Skeletal muscle tissue (tissue), 3 donors: ENCODE measurements at regions not wholly inside any gene's neighbourhood (a gene's known extent, or its start where the extent isn't known, plus 50 kb on each side); places are given as distances from the start of the nearest gene placed in this dataset.

Source experiments
- H3K27ac ChIP-seq: one replicate; pipeline ENCODE4 v1.7.0; 2013; ENCODE audit warnings: mild to moderate bottlenecking, low read depth, low read length, inconsistent platforms
- H3K27me3 ChIP-seq, 3 donors: one replicate each; pipeline ENCODE4 v1.7.0; 2013; ENCODE audit warnings: low read length in 3 of 3; ENCODE audit not compliant: control insufficient read depth in 3 of 3, insufficient read depth in 3 of 3
- H3K36me3 ChIP-seq, 3 donors: one replicate each; pipeline ENCODE4 v1.7.0; 2013; ENCODE audit warnings: low read length in 3 of 3; ENCODE audit not compliant: control insufficient read depth in 3 of 3, insufficient read depth in 3 of 3
- H3K4me1 ChIP-seq, 3 donors: one replicate each; pipeline ENCODE4 v1.7.0; 2013; ENCODE audit warnings: low read length in 3 of 3, mild to moderate bottlenecking in 3 of 3; ENCODE audit not compliant: control insufficient read depth in 3 of 3, insufficient read depth in 3 of 3
- H3K4me3 ChIP-seq, 3 donors: one replicate each; pipeline ENCODE4 v1.7.0; 2013; ENCODE audit warnings: low read length in 3 of 3
- H3K9ac ChIP-seq, 3 donors: one replicate each; pipeline ENCODE4 v1.7.0; 2013; ENCODE audit warnings: low read length in 3 of 3, mild to moderate bottlenecking in 3 of 3, moderate library complexity in 2 of 3, low read depth in 1 of 3
- H3K9me3 ChIP-seq, 3 donors: one replicate each; pipeline ENCODE4 v1.7.0; 2013; ENCODE audit warnings: low read length in 3 of 3; ENCODE audit not compliant: control insufficient read depth in 3 of 3
- donor health status: Osteomylitis.

- Histone ChIP-seq H3K4me1 (peaks cover 0 to 8% (median 2%) of the 10 kb centered on the region in 3 donors), H3K9me3 (peaks cover 0 to 8% (median 6%) of the 10 kb centered on the region in 3 donors), H3K27me3 (peaks cover 28 to 63% (median 37%) of the 10 kb centered on the region in 3 donors), H3K9ac (no peak overlapping the region), H3K36me3 (no peaks in the 10 kb centered on the region), H3K27ac (no peak overlapping the region), H3K4me3 (no peak overlapping the region)
Observed at GRCh38 chr22:27137871-27138337, 480.5 kb downstream of the MIAT start.

DNA sequence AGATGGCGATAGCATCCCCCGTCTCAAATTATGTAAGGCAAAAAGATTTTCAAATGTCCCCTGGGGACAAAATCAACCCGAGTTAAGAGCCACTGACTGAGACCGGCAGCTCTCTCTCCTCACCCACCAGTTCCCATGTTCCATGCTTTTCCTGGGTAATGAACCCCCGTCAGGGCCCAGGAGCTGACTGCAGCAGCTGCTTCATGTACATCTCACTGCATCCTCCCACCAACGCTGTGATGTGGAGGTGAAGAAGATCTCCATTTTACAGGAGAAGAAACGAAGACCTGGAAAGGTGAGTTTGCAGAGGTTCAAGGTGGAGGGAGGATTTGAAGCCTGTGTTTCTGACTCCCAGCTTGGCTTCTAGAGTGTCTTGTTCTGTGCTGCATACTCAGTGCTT, 481.1 kb downstream of the MIAT start:
- H3K36me3 ChIP-seq: no peaks in the 10 kb centered on the region
- H3K27ac ChIP-seq: no peak overlapping the region
- H3K4me1 ChIP-seq: peaks cover 0 to 8% (median 2%) of the 10 kb centered on the region in 3 donors
- H3K9me3 ChIP-seq: peaks cover 0 to 8% (median 6%) of the 10 kb centered on the region in 3 donors
- H3K27me3 ChIP-seq: peaks cover 30 to 66% (median 38%) of the 10 kb centered on the region in 3 donors
- H3K9ac ChIP-seq: no peak overlapping the region
- H3K4me3 ChIP-seq: no peak overlapping the region

DNA sequence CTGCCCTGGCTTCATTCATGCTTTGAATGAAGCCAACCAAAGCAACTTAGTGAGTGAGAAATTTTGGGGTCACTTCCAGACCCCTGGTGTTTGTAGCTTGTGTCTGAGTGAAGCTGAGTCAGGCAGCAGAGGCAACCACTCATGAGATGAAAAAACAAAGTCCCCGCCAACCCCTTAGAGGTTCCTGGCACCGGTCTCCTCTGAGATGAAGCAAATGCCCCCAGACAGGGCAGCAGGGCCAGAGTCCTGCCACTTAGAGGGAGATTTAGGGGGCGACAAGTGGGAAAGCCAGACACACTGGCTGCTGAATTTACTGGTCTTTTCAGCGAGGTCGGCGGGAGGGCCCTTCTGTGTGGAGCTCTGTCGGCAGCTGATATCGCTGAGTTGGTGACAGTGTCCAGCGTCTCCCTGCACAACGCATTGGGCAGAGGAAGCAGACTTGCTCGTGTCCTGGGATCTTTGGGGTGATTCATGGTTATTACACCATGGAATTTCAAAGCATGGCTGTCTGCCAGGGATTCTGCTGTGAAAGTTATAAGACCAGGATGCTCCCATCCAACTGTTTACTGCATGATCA, 482.6 kb downstream of the MIAT start:
- H3K36me3 ChIP-seq: no peaks in the 10 kb centered on the region
- no peak overlapping the region for H3K4me3 ChIP-seq
- H3K27ac ChIP-seq: no peak overlapping the region
- H3K4me1 ChIP-seq: no peaks in the 10 kb centered on the region
- H3K27me3 ChIP-seq: peaks cover 19 to 54% (median 31%) of the 10 kb centered on the region in 3 donors
- H3K9ac ChIP-seq: no peak overlapping the region
- H3K9me3 ChIP-seq: peaks cover 0 to 8% (median 6%) of the 10 kb centered on the region in 3 donors

DNA sequence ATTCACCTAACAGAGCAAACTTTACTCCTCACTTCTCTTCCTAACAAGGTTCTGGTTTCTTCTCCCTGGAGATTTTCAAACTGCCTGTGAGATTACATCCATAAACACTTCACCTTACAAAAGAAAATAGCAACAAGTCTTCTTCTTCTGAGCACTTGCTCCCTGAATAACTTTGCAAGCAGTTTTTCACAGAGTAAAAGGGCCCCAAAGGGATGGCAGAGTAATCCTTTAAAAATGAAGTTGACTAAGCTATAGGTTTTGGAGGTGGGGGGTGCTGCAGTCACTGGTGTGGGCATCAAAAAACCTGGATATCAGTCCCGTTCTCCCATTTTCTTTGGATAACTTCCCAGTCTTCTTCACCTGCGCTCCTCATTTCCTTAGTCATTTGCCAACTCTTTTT, 484.9 kb downstream of the MIAT start:
- peaks cover 19 to 43% (median 29%) of the 10 kb centered on the region in 3 donors for H3K27me3 ChIP-seq
- peaks cover 0 to under 1% (median 0%) of the 10 kb centered on the region in 3 donors for H3K9me3 ChIP-seq
- H3K27ac ChIP-seq: no peak overlapping the region
- no peak overlapping the region for H3K9ac ChIP-seq
- no peak overlapping the region for H3K4me3 ChIP-seq
- H3K4me1 ChIP-seq: no peaks in the 10 kb centered on the region
- H3K36me3 ChIP-seq: no peaks in the 10 kb centered on the region

- Histone ChIP-seq H3K9ac (no peak overlapping the region), H3K4me3 (no peak overlapping the region), H3K4me1 (no peaks in the 10 kb centered on the region), H3K27ac (no peak overlapping the region), H3K27me3 (peaks cover 23 to 33% (median 30%) of the 10 kb centered on the region in 3 donors), H3K36me3 (no peaks in the 10 kb centered on the region), H3K9me3 (no peaks in the 10 kb centered on the region)
Observed at GRCh38 chr22:27144321-27144720, 486.9 kb downstream of the MIAT start.

DNA sequence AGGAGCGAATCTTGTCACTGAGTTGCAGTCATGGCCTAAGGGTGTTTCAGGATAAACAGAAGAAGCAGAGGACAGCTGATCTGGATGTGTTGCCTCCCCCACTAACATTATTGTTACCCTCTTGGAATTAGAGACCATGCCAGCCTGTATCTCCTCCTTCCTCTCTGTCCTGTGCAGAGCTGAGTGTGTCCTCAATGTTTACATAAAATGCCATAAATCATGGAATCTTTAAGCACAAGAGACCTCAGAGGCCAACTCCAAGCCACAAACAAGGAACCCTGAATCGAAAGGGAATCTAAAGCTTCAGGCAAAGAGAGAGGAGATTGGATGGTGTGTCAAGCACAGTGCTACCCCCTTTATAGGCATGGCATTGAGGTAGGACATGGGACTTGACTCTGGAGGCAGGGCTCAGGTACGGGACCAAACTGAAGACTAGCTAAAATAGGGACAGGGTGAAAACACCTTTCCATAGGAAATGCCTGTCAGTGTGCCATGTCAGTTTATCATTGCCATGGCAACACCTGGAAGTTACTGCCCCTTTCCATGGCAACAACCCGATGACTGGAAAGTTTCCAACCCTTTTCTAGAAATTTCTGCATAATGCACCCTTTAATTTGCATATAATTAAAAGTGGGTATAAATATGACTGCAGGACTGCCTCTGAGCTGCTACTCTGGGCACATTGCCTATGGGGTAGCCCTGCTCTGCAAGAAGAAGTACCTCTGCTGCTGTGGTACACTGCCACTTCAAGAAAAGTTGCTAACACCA, 489.7 kb downstream of the MIAT start:
- Histone ChIP-seq H3K9me3 (no peaks in the 10 kb centered on the region), H3K9ac (no peak overlapping the region), H3K4me1 (peaks cover 0 to 4% (median 2%) of the 10 kb centered on the region in 3 donors), H3K27ac (no peak overlapping the region), H3K4me3 (no peak overlapping the region), H3K27me3 (peaks cover 20 to 36% (median 29%) of the 10 kb centered on the region in 3 donors), H3K36me3 (no peaks in the 10 kb centered on the region)

- Histone ChIP-seq H3K9me3 (peaks cover 0 to 4% (median 0%) of the 10 kb centered on the region in 3 donors), H3K27me3 (peaks cover 17 to 31% (median 23%) of the 10 kb centered on the region in 3 donors), H3K36me3 (no peaks in the 10 kb centered on the region), H3K4me1 (peaks cover 0 to 4% (median 2%) of the 10 kb centered on the region in 3 donors), H3K4me3 (no peak overlapping the region), H3K9ac (no peak overlapping the region), H3K27ac (no peak overlapping the region)
Observed at GRCh38 chr22:27148055-27148454, 490.7 kb downstream of the MIAT start.

GRCh38 chr22:27148886-27149470, 491.6 kb downstream of the MIAT start:
- H3K4me1 ChIP-seq: peaks cover 0 to 4% (median 2%) of the 10 kb centered on the region in 3 donors
- no peaks in the 10 kb centered on the region for H3K36me3 ChIP-seq
- peaks cover 0 to 4% (median 0%) of the 10 kb centered on the region in 3 donors for H3K9me3 ChIP-seq
- no peak overlapping the region for H3K27ac ChIP-seq
- no peak overlapping the region for H3K9ac ChIP-seq
- H3K27me3 ChIP-seq: peaks cover 16 to 30% (median 18%) of the 10 kb centered on the region in 3 donors
- H3K4me3 ChIP-seq: no peak overlapping the region

- H3K36me3 ChIP-seq: no peaks in the 10 kb centered on the region
- H3K4me3 ChIP-seq: no peak overlapping the region
- H3K4me1 ChIP-seq: peaks cover 0 to 4% (median 2%) of the 10 kb centered on the region in 3 donors
- H3K27me3 ChIP-seq: peaks cover 16 to 30% (median 18%) of the 10 kb centered on the region in 3 donors
- H3K27ac ChIP-seq: no peak overlapping the region
- no peak overlapping the region for H3K9ac ChIP-seq
- H3K9me3 ChIP-seq: peaks cover 0 to 4% (median 0%) of the 10 kb centered on the region in 3 donors
Observed at GRCh38 chr22:27149921-27150543, 492.6 kb downstream of the MIAT start.
